NCI-H1930 (cell line): ENCODE measurements at regions not wholly inside any gene's neighbourhood (a gene's known extent, or its start where the extent isn't known, plus 50 kb on each side); places are given as distances from the start of the nearest gene placed in this dataset.
"Not testable (repeated sequence)": the region's sequence is repeated elsewhere in the genome, so short reads cannot be mapped to it uniquely, and the experiment has no call there.

Source experiments
- DNase-seq, 2 experiments: peaks; one replicate each; lab custom pipeline; 2025; lab: John Stamatoyannopoulos, UW

DNA sequence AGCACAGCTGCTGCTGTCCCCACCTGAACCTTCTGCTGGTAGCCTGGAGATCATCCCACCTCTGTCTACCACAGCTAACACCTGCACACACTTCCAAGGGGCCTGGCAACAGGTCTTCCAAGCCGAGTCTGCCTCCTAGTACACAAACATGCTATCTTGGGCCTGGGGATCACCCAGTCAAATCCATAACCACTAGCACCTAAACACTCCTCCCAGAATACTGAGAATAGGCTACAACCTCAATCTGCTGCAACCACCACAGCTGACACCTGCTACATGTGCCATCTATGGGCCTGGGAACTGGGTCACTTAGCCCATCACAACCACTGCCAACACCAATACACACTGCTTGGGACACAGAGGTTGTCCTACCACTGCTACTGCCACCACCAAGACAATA, 362.8 kb upstream of the ARPP21 start:
- DNase-seq, result no peak

GRCh38 chr3:35291471-35292236, 347.7 kb upstream of the ARPP21 start:
- DNase-seq, result no peak

- DNase-seq, result no peak
Measured at GRCh38 chr3:35292568-35292967, 346.8 kb upstream of the ARPP21 start.

- no peak for DNase-seq
Measured at GRCh38 chr3:35295906-35296305, 343.4 kb upstream of the ARPP21 start.

DNA sequence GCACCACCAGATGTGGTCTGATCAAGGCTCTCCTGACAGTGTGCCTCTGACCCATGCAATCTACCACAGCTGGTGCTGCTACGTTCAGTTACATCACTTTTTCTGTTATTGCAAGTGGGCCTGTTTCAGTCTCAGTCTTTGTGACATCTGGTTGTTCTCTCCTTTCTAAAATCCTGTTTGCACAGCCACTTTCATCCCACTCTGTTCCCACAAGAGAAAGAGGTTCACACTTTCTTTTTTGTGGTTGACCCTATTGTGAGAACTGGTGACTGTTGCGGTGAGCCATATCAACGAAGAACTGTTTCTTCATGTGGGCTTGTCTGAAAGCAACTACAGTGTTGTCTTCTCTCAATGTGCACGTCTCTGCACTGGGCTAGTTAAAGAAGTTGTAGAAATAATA, 342.8 kb upstream of the ARPP21 start:
- DNase-seq, result no peak

DNA sequence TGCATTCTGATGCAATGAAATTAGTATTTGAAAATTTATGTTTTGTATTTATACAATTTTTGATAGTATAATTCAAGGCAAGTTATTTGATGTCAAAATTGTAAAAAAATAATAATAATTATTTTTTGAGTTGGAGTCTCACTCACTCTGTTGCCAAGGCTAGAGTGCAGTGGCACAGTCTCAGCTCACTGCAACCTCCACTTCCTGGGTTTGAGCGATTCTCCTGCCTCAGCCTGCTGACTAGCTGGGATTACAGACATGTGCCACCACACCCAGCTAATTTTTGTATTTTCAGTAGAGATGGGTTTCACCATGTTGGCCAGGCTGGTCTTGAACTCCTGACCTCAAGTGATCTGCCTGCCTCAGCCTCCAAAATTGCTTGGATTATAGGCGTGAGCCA, 342.4 kb upstream of the ARPP21 start:
- DNase-seq, result not testable (repeated sequence)

DNA sequence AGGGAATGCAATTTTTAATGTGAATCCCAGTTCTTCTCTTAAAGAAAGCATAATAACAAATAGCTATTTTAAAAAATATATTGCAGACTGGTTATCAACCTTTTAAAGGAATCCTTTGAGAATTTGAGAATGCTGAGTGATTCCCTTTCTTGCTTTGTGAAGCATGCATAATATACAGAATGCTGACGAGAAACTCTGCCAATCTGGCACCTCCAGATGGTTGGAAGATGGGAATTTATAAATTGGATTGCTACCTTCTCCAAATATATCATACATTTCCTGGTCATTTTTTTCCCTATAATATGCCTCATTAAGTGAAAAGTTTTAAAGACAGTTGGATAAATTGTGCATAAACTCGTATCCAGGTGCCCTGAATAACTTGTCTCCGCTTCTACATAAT, 333.9 kb upstream of the ARPP21 start:
- no peak for DNase-seq

GRCh38 chr3:35307296-35307695, 332.0 kb upstream of the ARPP21 start:
- no peak for DNase-seq

DNA sequence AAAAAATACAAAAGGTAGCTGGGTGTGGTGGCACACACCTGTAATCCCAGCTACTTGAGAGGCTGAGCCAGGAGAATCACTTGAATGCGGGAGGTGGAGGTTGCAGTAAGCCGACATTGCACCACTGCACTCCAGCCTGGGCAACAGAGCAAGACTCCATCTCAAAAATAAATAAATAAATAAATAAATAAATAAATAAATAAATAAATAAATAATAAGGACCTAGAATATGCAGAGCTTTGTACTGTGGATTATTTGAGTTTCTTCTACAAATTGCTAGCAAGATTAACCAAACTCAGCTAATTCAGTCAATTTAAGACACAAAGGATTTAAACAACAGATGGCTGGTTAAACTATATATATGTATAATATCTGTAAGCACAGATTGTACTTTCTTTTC, 322.5 kb upstream of the ARPP21 start:
- not testable (repeated sequence) for DNase-seq

- no peak for DNase-seq
Measured at GRCh38 chr3:35320646-35321407, 318.5 kb upstream of the ARPP21 start.

DNA sequence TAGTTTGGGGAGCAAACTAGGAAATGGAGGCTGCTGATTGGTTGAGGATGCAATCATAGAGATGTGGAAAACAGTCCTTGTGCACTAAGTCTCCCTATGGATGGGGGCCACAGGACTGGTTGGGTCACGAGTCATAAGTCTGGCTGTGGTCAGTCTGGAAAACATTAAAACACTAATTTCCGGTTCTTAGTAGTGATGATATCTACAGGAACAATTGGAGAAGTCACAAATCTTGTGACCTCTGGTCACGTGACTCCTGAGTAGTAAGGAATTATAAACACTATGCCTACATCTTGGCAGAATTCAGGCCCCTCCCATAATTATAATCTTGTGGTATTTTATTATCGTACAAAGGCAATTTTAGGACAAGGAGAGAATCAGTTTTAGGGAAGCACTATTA, 317.3 kb upstream of the ARPP21 start:
- no peak for DNase-seq

- no peak for DNase-seq
Measured at GRCh38 chr3:35335703-35336102, 303.6 kb upstream of the ARPP21 start.

DNA sequence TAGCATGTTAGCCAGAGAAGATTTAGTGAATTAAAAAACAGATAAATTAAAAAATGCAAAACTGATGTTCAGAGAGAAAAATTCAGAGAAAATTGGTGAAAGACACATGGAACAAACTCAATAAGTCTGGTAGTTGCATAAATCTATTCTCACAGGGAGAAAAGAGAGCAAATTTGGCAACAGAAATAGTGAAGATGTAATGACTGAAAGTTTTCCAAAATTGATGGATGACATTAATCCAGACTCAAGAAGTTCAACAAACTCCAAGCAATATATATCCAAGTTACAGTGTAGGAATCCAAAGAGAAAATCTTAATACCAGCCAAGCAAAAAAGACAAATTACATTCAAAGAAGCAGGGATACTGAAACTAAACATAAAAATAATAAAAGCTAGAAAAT, 302.7 kb upstream of the ARPP21 start:
- no peak for DNase-seq

- no peak for DNase-seq
Measured at GRCh38 chr3:35338186-35338585, 301.1 kb upstream of the ARPP21 start.

DNA sequence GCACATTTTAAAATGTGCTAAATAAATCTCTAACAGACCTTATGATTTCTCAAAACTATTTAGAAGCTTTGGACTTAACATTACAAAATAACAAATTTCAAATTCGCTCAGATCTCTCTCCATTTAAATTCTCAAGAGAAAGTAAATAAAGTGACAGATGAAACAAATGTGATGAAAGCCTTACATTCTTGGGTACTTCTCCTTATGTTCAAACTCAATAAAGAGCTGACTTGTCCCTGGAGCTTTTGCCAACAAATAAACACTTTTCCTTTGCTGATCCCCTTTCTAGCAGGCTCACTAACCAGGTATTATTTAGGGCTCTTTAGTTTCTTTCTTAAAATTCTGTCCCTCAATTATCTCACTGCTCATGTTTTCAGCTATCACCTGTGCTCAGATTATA, 259.1 kb upstream of the ARPP21 start:
- DNase-seq, result no peak

- no peak for DNase-seq
Measured at GRCh38 chr3:35383216-35383615, 256.1 kb upstream of the ARPP21 start.

GRCh38 chr3:35383719-35384555, 255.4 kb upstream of the ARPP21 start:
- no peak for DNase-seq

- DNase-seq, result no peak
Measured at GRCh38 chr3:35385271-35385670, 254.1 kb upstream of the ARPP21 start.

- no peak for DNase-seq
Measured at GRCh38 chr3:35389907-35390306, 249.4 kb upstream of the ARPP21 start.

DNA sequence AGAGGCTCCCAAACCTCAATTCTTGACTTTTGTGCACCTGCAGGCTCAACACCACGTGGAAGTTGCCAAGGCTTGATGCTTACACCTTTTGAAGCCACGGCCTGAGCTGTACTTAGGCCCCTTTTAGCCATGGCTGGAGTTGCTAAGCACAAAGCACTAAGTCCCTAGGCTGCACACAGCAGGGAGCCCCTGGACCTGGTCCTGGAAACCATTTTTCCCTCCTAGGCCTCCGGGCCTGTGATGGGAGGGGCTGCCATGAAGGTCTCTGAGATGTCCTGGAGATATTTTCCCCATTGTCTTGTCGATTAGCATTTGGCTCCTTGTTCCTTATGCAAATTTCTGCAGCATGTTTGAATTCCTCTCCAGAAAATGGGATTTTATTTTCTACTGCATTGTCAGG, 247.1 kb upstream of the ARPP21 start:
- no peak for DNase-seq

DNA sequence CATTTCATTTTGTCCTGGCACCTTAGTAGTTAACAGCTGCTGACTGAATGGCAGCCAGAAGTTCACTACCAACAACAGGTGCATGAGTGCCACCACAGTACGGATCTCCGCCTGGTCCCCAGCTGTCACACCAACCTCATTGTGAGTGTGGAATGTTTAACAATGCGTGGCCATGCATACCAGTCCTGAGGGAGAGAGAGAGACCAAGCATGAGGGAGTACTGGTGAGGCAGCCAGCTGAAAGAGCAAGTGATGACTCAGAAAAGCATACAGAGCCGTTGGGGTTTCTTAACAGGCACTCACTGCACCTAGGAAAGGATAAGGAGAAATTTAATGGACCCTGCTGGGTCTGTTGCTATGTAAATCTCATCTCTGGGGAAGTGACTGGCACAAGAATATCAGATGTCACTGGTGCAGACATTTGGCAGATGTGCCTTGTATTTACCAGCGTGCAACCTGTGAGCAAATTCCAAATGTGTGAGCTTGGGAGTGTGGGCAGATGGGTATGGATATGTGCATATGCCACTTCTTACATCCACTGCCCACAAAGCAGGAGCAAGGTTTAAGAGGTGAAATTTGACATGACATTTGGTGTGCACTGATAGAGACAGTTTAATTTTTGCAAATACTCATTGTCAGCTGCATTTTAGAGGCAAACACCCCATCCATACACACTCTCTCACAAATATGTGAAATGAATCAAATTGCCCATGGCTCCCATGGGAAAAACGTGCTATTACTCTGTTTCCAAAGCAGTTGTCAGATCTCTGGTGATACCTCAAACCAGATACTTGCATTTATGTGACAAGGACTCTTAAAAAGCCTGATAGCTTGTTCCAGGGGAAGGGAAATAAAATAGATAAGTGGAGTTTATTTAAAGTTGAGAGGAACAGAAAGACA, 245.2 kb upstream of the ARPP21 start:
- no peak for DNase-seq

DNA sequence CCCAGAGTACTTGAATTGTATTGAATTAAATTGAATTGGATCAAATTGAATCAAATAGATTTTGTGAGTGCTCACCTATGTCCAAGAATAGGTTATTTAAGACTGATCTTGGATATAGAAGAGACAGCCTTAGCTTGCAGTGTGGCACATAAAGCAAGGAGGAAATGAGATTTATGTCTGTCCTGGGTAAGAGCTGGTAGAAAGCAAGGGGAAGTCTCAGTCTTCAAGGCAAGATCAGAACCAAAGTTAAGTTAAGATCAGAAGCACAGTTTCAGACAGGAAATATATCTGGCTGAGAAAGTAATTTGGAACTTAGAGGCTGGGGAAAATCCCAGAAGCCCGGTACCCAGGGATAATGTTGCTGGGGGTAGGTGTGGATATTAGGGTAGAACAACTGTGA, 244.4 kb upstream of the ARPP21 start:
- DNase-seq, result no peak
